ENCODE measurements at regions not wholly inside any gene's neighbourhood (a gene's known extent, or its start where the extent isn't known, plus 50 kb on each side); places are given as distances from the start of the nearest gene placed in this dataset.

- Mint-ChIP-seq H3K27me3 (no peaks in the 10 kb centered on the region), H3K4me1 (no peaks in the 10 kb centered on the region), H3K36me3 (no peaks in the 10 kb centered on the region), H3K27ac (no peak overlapping the region), H3K4me3 (no peak overlapping the region), H3K9me3 (no peaks in the 10 kb centered on the region)
- POLR2A ChIA-PET, result no interaction called here
- no peak for ATAC-seq (ENCODE audit: low read depth)
- no peak for DNase-seq
Observed at GRCh38 chr9:13690595-13690994, 411.1 kb upstream of the MPDZ start.

DNA sequence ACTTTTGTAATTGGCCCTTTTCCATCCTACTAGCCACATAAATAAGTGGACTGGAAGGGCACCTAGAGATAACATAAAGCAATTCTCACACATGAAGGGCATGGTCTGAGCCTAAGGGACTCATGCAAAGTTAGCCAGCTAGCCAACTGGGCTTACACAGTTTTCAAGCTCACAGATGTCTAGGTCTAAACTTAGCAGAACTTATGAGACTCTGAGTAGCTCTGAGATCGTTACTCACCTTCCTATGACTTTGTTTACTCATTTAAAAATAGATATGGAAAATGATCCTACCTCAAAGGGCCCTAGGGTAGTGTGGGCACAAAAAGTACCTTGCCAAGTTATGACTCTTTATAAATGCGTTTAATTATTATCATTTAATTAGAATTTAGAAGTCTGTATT, 410.4 kb upstream of the MPDZ start:
- Mint-ChIP-seq H3K9me3 (no peaks in the 10 kb centered on the region), H3K27me3 (no peaks in the 10 kb centered on the region), H3K27ac (no peak overlapping the region), H3K36me3 (no peaks in the 10 kb centered on the region), H3K4me1 (no peaks in the 10 kb centered on the region), H3K4me3 (no peak overlapping the region)
- ATAC-seq (ENCODE audit: low read depth), result no peak
- no peak for DNase-seq
- POLR2A ChIA-PET, result no interaction called here

GRCh38 chr9:13688990-13689600, 409.6 kb upstream of the MPDZ start:
- Mint-ChIP-seq H3K4me1 (no peaks in the 10 kb centered on the region), H3K27ac (no peak overlapping the region), H3K4me3 (no peak overlapping the region), H3K9me3 (no peaks in the 10 kb centered on the region), H3K27me3 (no peaks in the 10 kb centered on the region), H3K36me3 (no peaks in the 10 kb centered on the region)
- no peak for ATAC-seq (ENCODE audit: low read depth)
- POLR2A ChIA-PET, result no interaction called here
- DNase-seq, result no peak

DNA sequence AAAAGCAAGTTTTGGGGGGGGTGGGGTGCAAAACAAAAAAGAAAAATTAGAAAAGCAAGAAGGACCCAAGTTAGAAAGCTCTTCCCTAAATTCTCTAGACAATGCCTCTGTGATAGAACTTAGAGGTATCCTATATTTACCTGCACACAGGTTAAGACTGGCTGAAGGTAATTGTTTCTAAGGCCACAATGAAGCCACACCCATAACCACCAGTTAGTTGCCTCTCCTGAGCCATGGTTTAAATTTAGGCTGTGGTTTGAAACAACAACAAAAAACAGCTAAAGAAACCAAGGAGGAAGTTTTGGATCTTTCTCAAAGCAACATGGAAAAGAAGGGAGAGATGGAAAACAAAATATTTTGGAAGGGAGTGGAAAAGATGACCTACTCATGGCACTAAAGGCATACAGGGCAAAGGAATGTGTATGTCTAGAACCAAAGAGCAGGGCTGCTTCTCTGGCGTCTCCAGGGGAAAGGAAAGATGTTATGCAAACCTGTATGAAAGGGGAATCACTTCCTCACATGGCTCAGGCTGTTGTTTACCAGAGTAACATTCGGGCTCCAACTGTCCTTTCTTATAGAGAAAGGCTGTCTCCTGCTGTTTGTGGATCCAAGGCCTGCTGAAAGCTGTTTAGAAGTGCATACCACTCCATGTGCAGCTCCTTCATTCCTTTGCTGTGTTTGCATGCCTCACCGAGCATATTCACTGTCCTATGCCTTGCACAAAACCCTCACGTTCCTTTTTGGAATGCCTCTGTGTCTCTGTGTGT, 408.9 kb upstream of the MPDZ start:
- Mint-ChIP-seq H3K9me3 (no peaks in the 10 kb centered on the region), H3K27me3 (no peaks in the 10 kb centered on the region), H3K36me3 (no peaks in the 10 kb centered on the region), H3K4me1 (no peaks in the 10 kb centered on the region), H3K4me3 (no peak overlapping the region), H3K27ac (no peak overlapping the region)
- DNase-seq, result no peak
- POLR2A ChIA-PET, result no interaction called here
- no peak for ATAC-seq (ENCODE audit: low read depth)

DNA sequence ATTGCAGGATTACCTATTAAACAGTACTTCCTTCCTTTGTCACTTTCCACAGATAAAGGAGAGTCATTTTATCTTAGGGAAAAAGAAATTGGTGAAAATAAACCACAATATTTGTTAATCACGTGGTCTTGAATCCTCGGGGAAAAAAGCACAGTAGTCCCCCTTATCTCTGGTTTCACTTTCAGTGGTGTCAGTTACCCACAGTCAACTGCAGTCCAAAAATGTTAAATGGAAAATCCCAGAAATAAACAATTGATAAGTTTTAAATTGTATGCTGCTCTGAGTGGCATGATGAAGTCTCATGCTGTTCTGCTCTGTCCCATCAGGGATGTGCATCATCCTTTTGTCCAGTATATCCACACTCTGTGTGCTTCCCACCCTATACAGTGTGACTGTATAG, 405.2 kb upstream of the MPDZ start:
- Mint-ChIP-seq H3K36me3 (no peaks in the 10 kb centered on the region), H3K9me3 (no peaks in the 10 kb centered on the region), H3K27ac (no peak overlapping the region), H3K4me3 (no peak overlapping the region), H3K27me3 (no peaks in the 10 kb centered on the region), H3K4me1 (no peaks in the 10 kb centered on the region)
- POLR2A ChIA-PET, result no interaction called here
- DNase-seq (no peak), ATAC-seq (ENCODE audit: low read depth) (no peak)

DNA sequence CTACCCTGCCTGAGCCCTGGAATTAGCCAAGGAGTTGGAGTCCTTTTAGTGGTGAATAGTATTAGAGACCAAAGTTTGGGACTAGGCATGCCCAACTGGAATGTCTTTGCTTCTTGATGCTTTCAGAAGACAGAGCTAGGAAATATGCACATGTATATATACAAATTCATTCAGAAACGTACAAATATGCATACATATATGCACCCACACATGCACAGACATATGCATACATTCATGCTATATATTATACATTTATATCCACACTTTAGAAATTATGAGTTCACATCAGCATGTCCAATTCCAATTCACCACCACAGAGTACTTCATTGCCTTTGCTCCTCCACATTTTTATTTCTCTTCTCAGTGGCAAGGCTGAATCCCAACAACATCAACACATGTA, 398.3 kb upstream of the MPDZ start:
- DNase-seq, result no peak
- H3K27ac Mint-ChIP-seq, result no peak overlapping the region

DNA sequence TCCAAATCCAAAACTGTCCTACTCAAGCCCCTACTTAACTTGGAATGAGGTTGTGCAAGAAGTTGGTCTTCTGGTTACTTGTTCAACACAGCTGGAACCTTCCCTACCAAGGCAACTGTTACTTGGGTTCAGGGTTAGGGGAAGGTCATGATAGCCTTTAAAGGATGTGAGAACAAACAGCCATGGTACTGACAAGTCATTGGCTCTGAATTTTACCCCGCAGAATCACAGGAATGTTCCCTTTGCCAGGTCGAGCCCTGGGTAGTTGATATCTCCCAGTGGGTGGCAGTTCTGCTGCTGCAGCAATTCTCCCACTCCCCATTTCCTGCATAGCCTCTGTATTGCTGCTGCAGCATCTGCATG, 396.1 kb upstream of the MPDZ start:
- no peaks in the 10 kb centered on the region for H3K36me3 Mint-ChIP-seq
- peaks cover 4% of the 10 kb centered on the region for H3K9me3 Mint-ChIP-seq
- H3K27ac Mint-ChIP-seq, result no peak overlapping the region
- no peak for DNase-seq
- no peaks in the 10 kb centered on the region for H3K4me1 Mint-ChIP-seq
- no peak overlapping the region for H3K4me3 Mint-ChIP-seq
- no peak for ATAC-seq (ENCODE audit: low read depth)
- H3K27me3 Mint-ChIP-seq, result no peaks in the 10 kb centered on the region
- POLR2A ChIA-PET, result no interaction called here

More for the DNA sequence above, 398.3 kb upstream of the MPDZ start:
- no peak for ATAC-seq (ENCODE audit: low read depth)
- Mint-ChIP-seq H3K27me3 (no peaks in the 10 kb centered on the region), H3K4me1 (no peaks in the 10 kb centered on the region), H3K36me3 (no peaks in the 10 kb centered on the region), H3K4me3 (no peak overlapping the region), H3K9me3 (peaks cover 4% of the 10 kb centered on the region)
- POLR2A ChIA-PET, result no interaction called here

DNA sequence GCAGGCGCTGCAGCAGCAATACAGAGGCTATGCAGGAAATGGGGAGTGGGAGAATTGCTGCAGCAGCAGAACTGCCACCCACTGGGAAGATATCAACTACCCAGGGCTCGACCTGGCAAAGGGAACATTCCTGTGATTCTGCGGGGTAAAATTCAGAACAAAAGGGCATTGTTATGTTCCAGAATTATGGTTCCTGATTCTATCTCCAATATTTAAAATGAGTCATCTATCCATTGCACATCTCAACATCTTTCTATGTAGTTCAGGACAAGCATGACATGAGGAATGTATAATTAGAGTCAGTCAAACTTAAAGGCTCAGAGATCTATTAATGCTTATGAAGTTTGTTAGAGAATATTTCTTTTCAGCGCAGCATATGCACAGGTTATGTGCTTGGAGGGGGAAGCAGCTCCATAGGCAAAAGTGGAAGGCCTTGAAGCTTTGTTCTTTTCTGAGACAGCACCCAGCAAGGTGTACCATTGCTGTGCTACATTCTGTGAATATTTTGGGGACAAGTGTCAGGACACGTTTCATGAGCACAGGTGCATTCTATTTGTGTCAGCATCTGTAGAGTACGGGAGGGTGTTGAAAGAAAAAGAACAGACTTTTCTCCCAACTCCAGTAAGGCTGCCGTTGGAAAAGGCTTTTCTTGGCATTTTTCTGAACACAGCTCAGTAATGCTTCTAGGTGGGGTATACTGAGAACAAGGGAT, 395.6 kb upstream of the MPDZ start:
- Mint-ChIP-seq H3K4me3 (no peak overlapping the region), H3K4me1 (no peaks in the 10 kb centered on the region), H3K27me3 (no peaks in the 10 kb centered on the region), H3K36me3 (no peaks in the 10 kb centered on the region), H3K27ac (no peak overlapping the region), H3K9me3 (peaks cover 4% of the 10 kb centered on the region)
- DNase-seq (no peak), ATAC-seq (ENCODE audit: low read depth) (no peak)
- POLR2A ChIA-PET, result no interaction called here

DNA sequence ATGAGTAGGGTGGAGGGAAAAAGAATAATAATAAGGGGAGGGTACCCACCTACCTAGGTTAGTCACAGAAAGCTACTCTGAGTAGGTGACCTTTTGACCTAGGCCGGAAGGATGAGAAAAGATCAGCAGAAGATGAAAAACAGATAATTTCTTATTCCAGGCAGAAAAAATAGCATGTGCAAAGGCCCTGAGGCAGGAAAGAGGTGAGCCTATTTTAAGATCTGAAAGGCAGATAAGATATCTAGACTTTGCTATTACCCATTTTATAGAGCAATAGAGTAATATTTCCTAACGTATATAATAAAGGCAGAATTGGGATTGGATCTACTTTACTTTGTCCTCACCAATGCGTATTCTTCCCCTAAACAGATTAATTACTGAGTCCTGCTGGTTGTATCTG, 393.9 kb upstream of the MPDZ start:
- no peak for DNase-seq
- H3K36me3 Mint-ChIP-seq, result no peaks in the 10 kb centered on the region
- peaks cover 6% of the 10 kb centered on the region for H3K9me3 Mint-ChIP-seq
- POLR2A ChIA-PET, result no interaction called here
- H3K27ac Mint-ChIP-seq, result no peak overlapping the region
- H3K4me3 Mint-ChIP-seq, result no peak overlapping the region
- no peaks in the 10 kb centered on the region for H3K27me3 Mint-ChIP-seq
- ATAC-seq (ENCODE audit: low read depth), result no peak
- H3K4me1 Mint-ChIP-seq, result no peaks in the 10 kb centered on the region

GRCh38 chr9:13665418-13666066, 386.1 kb upstream of the MPDZ start:
- H3K4me1 Mint-ChIP-seq, result no peaks in the 10 kb centered on the region
- ATAC-seq (ENCODE audit: low read depth) (no peak), DNase-seq (no peak)
- H3K4me3 Mint-ChIP-seq, result no peak overlapping the region
- no peaks in the 10 kb centered on the region for H3K27me3 Mint-ChIP-seq
- H3K36me3 Mint-ChIP-seq, result no peaks in the 10 kb centered on the region
- H3K27ac Mint-ChIP-seq, result no peak overlapping the region
- H3K9me3 Mint-ChIP-seq, result peaks cover 8% of the 10 kb centered on the region
- POLR2A ChIA-PET, result no interaction called here

DNA sequence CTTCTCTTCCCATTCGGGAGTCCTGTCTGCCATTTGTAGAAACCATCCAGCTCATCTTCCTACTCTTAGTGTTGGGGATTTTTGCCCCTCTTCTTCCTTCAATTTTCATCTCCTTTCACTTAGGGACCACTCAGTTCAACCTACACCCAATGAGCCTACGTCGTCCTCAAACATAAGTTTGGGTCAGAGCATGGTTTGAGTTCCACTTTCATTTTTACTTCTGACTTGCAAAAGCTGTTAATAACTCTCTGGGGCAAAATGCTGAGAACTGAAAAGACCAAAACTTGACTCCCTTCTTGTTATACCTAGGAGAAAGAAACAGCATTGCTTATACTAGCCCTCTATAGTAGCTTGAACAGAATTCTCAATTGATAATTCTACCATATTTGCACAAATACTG, 381.5 kb upstream of the MPDZ start:
- H3K4me3 Mint-ChIP-seq, result no peak overlapping the region
- DNase-seq, result no peak
- no peaks in the 10 kb centered on the region for H3K27me3 Mint-ChIP-seq
- no peak overlapping the region for H3K27ac Mint-ChIP-seq
- ATAC-seq (ENCODE audit: low read depth), result no peak
- POLR2A ChIA-PET, result no interaction called here
- H3K4me1 Mint-ChIP-seq, result no peaks in the 10 kb centered on the region
- no peaks in the 10 kb centered on the region for H3K36me3 Mint-ChIP-seq
- peaks cover 3% of the 10 kb centered on the region for H3K9me3 Mint-ChIP-seq

DNA sequence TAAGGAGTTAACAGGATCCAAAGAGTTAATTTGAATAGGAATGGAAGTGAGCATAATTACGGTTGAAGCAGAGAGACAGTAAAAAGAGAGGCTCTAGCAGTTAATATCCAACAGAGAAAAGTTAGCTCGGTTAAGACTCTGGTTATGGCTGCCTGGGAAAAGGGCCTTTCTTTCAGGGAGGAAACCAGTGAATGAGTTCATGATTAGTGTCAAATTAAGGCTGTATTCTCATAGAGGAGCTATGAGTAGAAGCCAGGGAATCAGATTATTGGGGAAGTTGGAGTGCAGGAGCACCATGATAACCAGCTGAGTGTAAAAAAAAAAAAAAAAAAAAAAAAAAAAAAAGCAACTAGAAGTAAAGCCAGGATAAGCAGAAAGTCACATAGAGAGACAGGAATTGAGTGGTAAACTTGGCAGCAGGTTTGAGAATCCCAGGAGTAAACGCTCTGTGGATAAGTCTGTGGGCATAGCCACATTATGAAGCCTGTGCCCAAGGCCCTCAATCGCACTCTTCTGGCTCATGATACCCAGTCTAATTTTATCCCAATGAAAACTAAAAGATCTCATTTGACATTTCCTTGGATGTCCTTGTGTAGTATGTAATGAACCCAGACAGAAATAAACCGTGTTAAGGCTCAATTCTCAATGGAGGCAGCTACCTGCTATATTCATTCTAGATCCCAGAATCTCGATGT, 372.6 kb upstream of the MPDZ start:
- Mint-ChIP-seq H3K27me3 (no peaks in the 10 kb centered on the region), H3K9me3 (peaks cover 7% of the 10 kb centered on the region), H3K4me1 (no peaks in the 10 kb centered on the region), H3K27ac (no peak overlapping the region), H3K36me3 (no peaks in the 10 kb centered on the region), H3K4me3 (no peak overlapping the region)
- ATAC-seq (ENCODE audit: low read depth) (no peak), DNase-seq (no peak)
- POLR2A ChIA-PET, result no interaction called here

DNA sequence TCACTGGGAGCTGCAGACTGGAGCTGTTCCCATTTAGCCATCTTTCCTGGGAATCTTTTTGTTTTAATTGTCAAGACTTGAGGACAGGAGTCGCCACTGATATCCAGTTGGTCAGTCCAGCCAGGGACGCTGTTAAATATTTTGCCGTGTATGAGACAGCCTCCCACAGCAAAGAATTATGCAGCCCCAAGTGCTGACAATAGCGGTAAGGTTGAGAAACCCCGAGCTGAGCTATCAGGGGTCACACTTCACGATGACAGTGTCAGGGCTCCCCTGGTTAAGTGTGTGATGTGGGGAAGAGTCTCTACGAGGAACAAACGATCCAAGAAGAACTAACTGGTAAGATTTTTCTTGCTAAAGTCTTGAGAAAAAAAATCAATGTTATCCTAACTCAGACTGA, 372.0 kb upstream of the MPDZ start:
- no peak overlapping the region for H3K27ac Mint-ChIP-seq
- H3K36me3 Mint-ChIP-seq, result no peaks in the 10 kb centered on the region
- peaks cover 7% of the 10 kb centered on the region for H3K9me3 Mint-ChIP-seq
- H3K27me3 Mint-ChIP-seq, result no peaks in the 10 kb centered on the region
- ATAC-seq (ENCODE audit: low read depth) (no peak), DNase-seq (no peak)
- H3K4me1 Mint-ChIP-seq, result no peaks in the 10 kb centered on the region
- POLR2A ChIA-PET, result no interaction called here
- no peak overlapping the region for H3K4me3 Mint-ChIP-seq

Data from activated naive CD8-positive, alpha-beta T cell treated with anti-CD3 and anti-CD28 coated beads, Interleukin-2, amount 10 ng/mL, durations not matched to agents 7 days and 5 days (primary cell).